HepG2 (cell line): ENCODE measurements at regions not wholly inside any gene's neighbourhood (a gene's known extent, or its start where the extent isn't known, plus 50 kb on each side); places are given as distances from the start of the nearest gene placed in this dataset.

ENCODE experiments used
- ATAC-seq: fragments of 200-7000 bp; cut with Tn5 transposase; 3 replicates; pipeline ENCODE4 v1.9.1; 2020; ENCODE audit warnings: mild to moderate bottlenecking, moderate library complexity
- BruUV-seq: library from RNA; stranded (reverse); fragments of 400-500 nt; replicated peaks from 2 replicates; lab custom pipeline; 2021; lab: Mats Ljungman, UMichigan
- CTCF ChIA-PET: fragments of 300-600 bp; formaldehyde crosslinking; extraction: SDS; loops from one replicate; lab custom pipeline; 2021; ENCODE audit warnings: low total read pairs, inconsistent platforms, low intra/inter-chr PET ratio; lab: Yijun Ruan, JAX
- POLR2A ChIA-PET: fragments of 350-600 bp; sonication (Branson Sonifier 250); formaldehyde crosslinking; loops from one replicate; lab custom pipeline; 2020; ENCODE audit warnings: antibody characterized with exemption, inconsistent platforms; lab: Yijun Ruan, JAX
- DNase-seq: peaks from one replicate; pipeline ENCODE4 v3.0.0-alpha.2; 2015; ENCODE audit warnings: low spot score
- FAIRE-seq: peaks from 3 replicates; lab custom pipeline; 2011; peaks lifted over from hg19 to GRCh38; lab: Jason Lieb, UNC
- H2AFZ ChIP-seq: one replicate; pipeline ENCODE4 v1.6.1; 2011; ENCODE audit warnings: low read length, inconsistent platforms
- H3K27ac ChIP-seq: fragments of 300-600 bp; 3 replicates; pipeline ENCODE4 v1.8.0; 2011; ENCODE audit warnings: mixed run types, mild to moderate bottlenecking, mixed read lengths, low read length, inconsistent platforms; ENCODE audit not compliant: insufficient read depth; ENCODE audit errors: extremely low read length
- H3K27me3 ChIP-seq, 2 experiments: fragments of 200-600 bp in 1 of 2; 2 replicates in 1 of 2; 3 replicates in 1 of 2; pipeline versions ENCODE4 v1.6.0 to v1.8.0; 2011; ENCODE audit warnings: low read length in 2 of 2, mild to moderate bottlenecking in 2 of 2, moderate library complexity in 2 of 2, inconsistent platforms in 1 of 2; ENCODE audit not compliant: insufficient read depth in 2 of 2, control insufficient read depth in 1 of 2
- H3K36me3 ChIP-seq, 2 experiments: fragments of 200-600 bp in 1 of 2; replicated peaks in 1 of 2; 2 replicates in 1 of 2; 3 replicates in 1 of 2; pipeline versions ENCODE4 v1.5.1 to v1.8.0; 2011; ENCODE audit warnings: low read length in 2 of 2, inconsistent platforms in 1 of 2; ENCODE audit not compliant: insufficient read depth in 2 of 2, control insufficient read depth in 1 of 2
- H3K4me1 ChIP-seq: 2 replicates; pipeline ENCODE4 v1.5.1; 2012; ENCODE audit warnings: low read length, inconsistent platforms; ENCODE audit not compliant: insufficient read depth
- H3K4me2 ChIP-seq: 2 replicates; pipeline ENCODE4 v1.6.0; 2011; ENCODE audit warnings: low read depth, low read length, inconsistent platforms
- H3K4me3 ChIP-seq, 3 experiments: fragments of 200-600 bp in 1 of 3; sonication (generic), shearing (Covaris generic) in 1 of 3; replicated peaks in 1 of 3; 2 replicates each; pipeline ENCODE4 v1.5.1; 2011 to 2016; ENCODE audit warnings: low read length in 3 of 3, inconsistent platforms in 2 of 3, low read depth in 2 of 3, mild to moderate bottlenecking in 2 of 3, control low read depth in 1 of 3, mixed read lengths in 1 of 3; ENCODE audit not compliant: insufficient read depth in 1 of 3
- H3K79me2 ChIP-seq: one replicate; pipeline ENCODE4 v1.6.1; 2011; ENCODE audit warnings: low read length, inconsistent platforms; ENCODE audit not compliant: insufficient read depth
- H3K9ac ChIP-seq: 2 replicates; pipeline ENCODE4 v1.6.0; 2011; ENCODE audit warnings: mild to moderate bottlenecking, low read depth, low read length, inconsistent platforms; ENCODE audit not compliant: insufficient read depth
- H3K9me3 ChIP-seq: 2 replicates; pipeline ENCODE4 v1.5.1; 2012; ENCODE audit warnings: mild to moderate bottlenecking, low read length
- H4K20me1 ChIP-seq: 2 replicates; pipeline ENCODE4 v1.6.0; 2011; ENCODE audit warnings: inconsistent platforms, mild to moderate bottlenecking, low read length, moderate library complexity; ENCODE audit not compliant: insufficient read depth
- ATM ChIP-seq: fragments of 450-650 bp; IDR thresholded peaks from 2 replicates; pipeline ENCODE4 v1.7.1; 2017; ENCODE audit warnings: mild to moderate bottlenecking, borderline replicate concordance
- CTCF ChIP-seq: sonication (generic); formaldehyde crosslinking; IDR thresholded peaks from 2 replicates; pipeline ENCODE4 v1.5.0; 2020; ENCODE audit warnings: mild to moderate bottlenecking, missing genetic modification reagents, moderate library complexity
- NFKBIZ ChIP-seq: IDR thresholded peaks from 2 replicates; pipeline ENCODE4 v1.6.1; 2018; ENCODE audit warnings: missing genetic modification reagents, missing compliant biosample characterization
- ZNF644 ChIP-seq: IDR thresholded peaks from 2 replicates; pipeline ENCODE4 v1.6.1; 2016; ENCODE audit warnings: low read depth
- WGBS: methylation state at CpG from one replicate; pipeline ENCODE4 v1.1.6; 2017; ENCODE audit warnings: low lambda C conversion rate; 5-methylcytosine and 5-hydroxymethylcytosine counted together
- in situ Hi-C: cut with HindIII; loops from 2 replicates; pipeline ENCODE4 v1.10.0; 2017; ENCODE audit warnings: low pct_unique_long_range_greater_than_20kb; ENCODE audit not compliant: extremely low pct_ligation_motif_present
- intact Hi-C: fragments of 100-400 bp; cut with micrococcal nuclease; formaldehyde crosslinking; loops from one replicate; pipeline ENCODE4 v1.10.0; 2022; ENCODE audit not compliant: unreplicated experiment
- TF ChIP-seq, protein P1 (sequence below): IDR thresholded peaks from 2 replicates; pipeline ENCODE4 v1.6.1; 2016; ENCODE audit warnings: mild to moderate bottlenecking
- TF ChIP-seq, protein P2 (sequence below): sonication (generic); formaldehyde crosslinking; IDR thresholded peaks from 2 replicates; pipeline ENCODE4 v1.4.0; 2020; ENCODE audit warnings: mild to moderate bottlenecking, missing genetic modification reagents

- H3K4me3 ChIP-seq, result no peak overlapping the region
- FAIRE-seq (no peak), DNase-seq (no peak), ATAC-seq (no peak)
- H3K4me1 ChIP-seq, result peaks cover 14% of the 10 kb centered on the region; the same call in 1 of the 2 replicates
- no peak overlapping the region for H3K27ac ChIP-seq
- peaks cover 4 to 20% of the 10 kb centered on the region in 2 experiments; a peak in 4 of 5 replicates for H3K27me3 ChIP-seq
- WGBS, result 41% methylated on average over 5 of the region's 5 CpGs
- intact Hi-C loops, result no loop called here
- H3K36me3 ChIP-seq, result no peaks in the 10 kb centered on the region
- H3K79me2 ChIP-seq, result no peaks in the 10 kb centered on the region
- TF ChIP-seq, protein P1, sequence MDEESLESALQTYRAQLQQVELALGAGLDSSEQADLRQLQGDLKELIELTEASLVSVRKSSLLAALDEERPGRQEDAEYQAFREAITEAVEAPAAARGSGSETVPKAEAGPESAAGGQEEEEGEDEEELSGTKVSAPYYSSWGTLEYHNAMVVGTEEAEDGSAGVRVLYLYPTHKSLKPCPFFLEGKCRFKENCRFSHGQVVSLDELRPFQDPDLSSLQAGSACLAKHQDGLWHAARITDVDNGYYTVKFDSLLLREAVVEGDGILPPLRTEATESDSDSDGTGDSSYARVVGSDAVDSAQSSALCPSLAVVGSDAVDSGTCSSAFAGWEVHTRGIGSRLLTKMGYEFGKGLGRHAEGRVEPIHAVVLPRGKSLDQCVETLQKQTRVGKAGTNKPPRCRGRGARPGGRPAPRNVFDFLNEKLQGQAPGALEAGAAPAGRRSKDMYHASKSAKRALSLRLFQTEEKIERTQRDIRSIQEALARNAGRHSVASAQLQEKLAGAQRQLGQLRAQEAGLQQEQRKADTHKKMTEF, result no peak
- no peak for TF ChIP-seq ATM
- TF ChIP-seq CTCF (CRISPR knock-in tag), result peak; percentile 39
- TF ChIP-seq ZNF644 (CRISPR knock-in tag), result no peak
- TF ChIP-seq, protein P2, sequence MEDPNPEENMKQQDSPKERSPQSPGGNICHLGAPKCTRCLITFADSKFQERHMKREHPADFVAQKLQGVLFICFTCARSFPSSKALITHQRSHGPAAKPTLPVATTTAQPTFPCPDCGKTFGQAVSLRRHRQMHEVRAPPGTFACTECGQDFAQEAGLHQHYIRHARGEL, result no peak
- TF ChIP-seq NFKBIZ (CRISPR knock-in tag), result no peak
- POLR2A ChIA-PET, result no interaction called here
- no TSS peak for BruUV-seq
- H4K20me1 ChIP-seq, result no peaks in the 10 kb centered on the region
- in situ Hi-C loops, result no loop called here
- no peaks in the 10 kb centered on the region for H3K9me3 ChIP-seq
- CTCF ChIA-PET, result no interaction called here
- no peak overlapping the region for H3K4me2 ChIP-seq
- H2AFZ ChIP-seq, result no peak overlapping the region
- H3K9ac ChIP-seq, result no peak overlapping the region
These were observed 143.4 kb downstream of the DHX35 start for GRCh38 chr20:39105551-39105950.
